Psoas muscle (tissue), 7 donors: ENCODE measurements at regions not wholly inside any gene's neighbourhood (a gene's known extent, or its start where the extent isn't known, plus 50 kb on each side); places are given as distances from the start of the nearest gene placed in this dataset.
A peak's percentile ranks its signal among the peaks of the same experiment; 100 is the strongest.

ENCODE experiments used
- ATAC-seq, 4 donors: fragments of 200-7000 bp; cut with Tn5 transposase; one replicate each; pipeline ENCODE4 v1.9.1; 2020; ENCODE audit warnings: moderate library complexity in 3 of 4, mild to moderate bottlenecking in 2 of 4
- DNase-seq, 2 donors: peaks; one replicate each; pipeline ENCODE4 v3.0.0-alpha.2; 2020
- H3K27ac ChIP-seq: fragments of 200-600 bp; one replicate; pipeline ENCODE4 v1.8.0; 2022
- H3K27me3 ChIP-seq, 3 donors: fragments of 200-600 bp in 1 of 3; one replicate each; pipeline versions ENCODE4 v1.6.1 to v1.8.0; 2013 to 2022; ENCODE audit warnings: low read length in 2 of 3, mild to moderate bottlenecking in 2 of 3, moderate library complexity in 1 of 3; ENCODE audit not compliant: insufficient read depth in 3 of 3
- H3K36me3 ChIP-seq, 2 donors: fragments of 200-600 bp in 1 of 2; one replicate each; pipeline versions ENCODE4 v1.6.1 to v1.8.0; 2013 to 2022; ENCODE audit warnings: low read depth in 1 of 2, mild to moderate bottlenecking in 1 of 2, moderate library complexity in 1 of 2; ENCODE audit not compliant: insufficient read depth in 1 of 2
- H3K4me1 ChIP-seq: fragments of 200-600 bp; one replicate; pipeline ENCODE4 v1.8.0; 2022
- H3K4me3 ChIP-seq: fragments of 200-600 bp; one replicate; pipeline ENCODE4 v1.8.0; 2022; ENCODE audit warnings: mild to moderate bottlenecking
- H3K9me3 ChIP-seq: fragments of 200-600 bp; one replicate; pipeline ENCODE4 v1.8.0; 2022
- WGBS, 3 donors: extraction: QIAGEN DNeasy Blood & Tissue Kit; methylation state at CpG; one replicate each; pipeline versions ENCODE4 v1.1.6 to v1.1.7; 2013; 5-methylcytosine and 5-hydroxymethylcytosine counted together
- intact Hi-C, 2 donors: fragments of 100-400 bp; cut with DNase I; formaldehyde crosslinking; loops; one replicate each; pipeline versions ENCODE4 v1.11.0 to v1.14.2; 2022
- TF ChIP-seq, protein P1 (sequence below): fragments of 200-600 bp; IDR thresholded peaks from one replicate; pipeline ENCODE4 v1.8.0; 2022; ENCODE audit warnings: antibody characterized with exemption
- donor health status: healthy with polysubstance abuse.
- donor health status: DM: no; HTN: no; CAD: no; lungs with moderate emphysema.
- donor health status: Bipolar disorder and iron deficiency.
- donor health status: healthy.
- donor health status: DM: yes; HTN: yes; CAD: no.
- donor health status: DM: no; HTN: no; CAD: no.
- donor health status: DM: yes; HTN: yes; CAD: no.

GRCh38 chr2:207352978-207353671, 176.6 kb upstream of the CREB1 start:
- peak in 1 of 4 donors; percentile 39 for ATAC-seq
- intact Hi-C loops, result no loop called here
- no peak overlapping the region for H3K4me3 ChIP-seq
- H3K9me3 ChIP-seq, result no peaks in the 10 kb centered on the region
- no peaks in the 10 kb centered on the region for H3K27me3 ChIP-seq
- TF ChIP-seq, protein P1, sequence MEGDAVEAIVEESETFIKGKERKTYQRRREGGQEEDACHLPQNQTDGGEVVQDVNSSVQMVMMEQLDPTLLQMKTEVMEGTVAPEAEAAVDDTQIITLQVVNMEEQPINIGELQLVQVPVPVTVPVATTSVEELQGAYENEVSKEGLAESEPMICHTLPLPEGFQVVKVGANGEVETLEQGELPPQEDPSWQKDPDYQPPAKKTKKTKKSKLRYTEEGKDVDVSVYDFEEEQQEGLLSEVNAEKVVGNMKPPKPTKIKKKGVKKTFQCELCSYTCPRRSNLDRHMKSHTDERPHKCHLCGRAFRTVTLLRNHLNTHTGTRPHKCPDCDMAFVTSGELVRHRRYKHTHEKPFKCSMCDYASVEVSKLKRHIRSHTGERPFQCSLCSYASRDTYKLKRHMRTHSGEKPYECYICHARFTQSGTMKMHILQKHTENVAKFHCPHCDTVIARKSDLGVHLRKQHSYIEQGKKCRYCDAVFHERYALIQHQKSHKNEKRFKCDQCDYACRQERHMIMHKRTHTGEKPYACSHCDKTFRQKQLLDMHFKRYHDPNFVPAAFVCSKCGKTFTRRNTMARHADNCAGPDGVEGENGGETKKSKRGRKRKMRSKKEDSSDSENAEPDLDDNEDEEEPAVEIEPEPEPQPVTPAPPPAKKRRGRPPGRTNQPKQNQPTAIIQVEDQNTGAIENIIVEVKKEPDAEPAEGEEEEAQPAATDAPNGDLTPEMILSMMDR, result no peak
- H3K36me3 ChIP-seq, result no peaks in the 10 kb centered on the region
- 60 to 69% (median 66%) methylated on average over 9 of the region's 9 CpGs for WGBS, 3 donors
- no peak for DNase-seq
- H3K4me1 ChIP-seq, result no peaks in the 10 kb centered on the region
- H3K27ac ChIP-seq, result no peak overlapping the region

- WGBS, 3 donors, result 50 to 70% (median 66%) methylated on average over 1 of the region's 1 CpG
- Histone ChIP-seq H3K4me1 (no peaks in the 10 kb centered on the region), H3K4me3 (no peak overlapping the region), H3K27me3 (no peaks in the 10 kb centered on the region), H3K36me3 (no peaks in the 10 kb centered on the region), H3K9me3 (no peaks in the 10 kb centered on the region), H3K27ac (no peak overlapping the region)
- TF ChIP-seq, protein P1, result no peak
- ATAC-seq, result no peak
- DNase-seq, result no peak
- intact Hi-C loops, result no loop called here
Measured at GRCh38 chr2:207353836-207354235, 175.9 kb upstream of the CREB1 start.

GRCh38 chr2:207354462-207354861, 175.3 kb upstream of the CREB1 start:
- Histone ChIP-seq H3K27me3 (no peaks in the 10 kb centered on the region), H3K9me3 (no peaks in the 10 kb centered on the region), H3K36me3 (no peaks in the 10 kb centered on the region), H3K27ac (no peak overlapping the region), H3K4me1 (no peaks in the 10 kb centered on the region), H3K4me3 (no peak overlapping the region)
- WGBS, 3 donors, result 83 to 93% (median 91%) methylated on average over 1 of the region's 1 CpG
- intact Hi-C loops, result no loop called here
- ATAC-seq, result no peak
- no peak for DNase-seq
- TF ChIP-seq, protein P1, result no peak

DNA sequence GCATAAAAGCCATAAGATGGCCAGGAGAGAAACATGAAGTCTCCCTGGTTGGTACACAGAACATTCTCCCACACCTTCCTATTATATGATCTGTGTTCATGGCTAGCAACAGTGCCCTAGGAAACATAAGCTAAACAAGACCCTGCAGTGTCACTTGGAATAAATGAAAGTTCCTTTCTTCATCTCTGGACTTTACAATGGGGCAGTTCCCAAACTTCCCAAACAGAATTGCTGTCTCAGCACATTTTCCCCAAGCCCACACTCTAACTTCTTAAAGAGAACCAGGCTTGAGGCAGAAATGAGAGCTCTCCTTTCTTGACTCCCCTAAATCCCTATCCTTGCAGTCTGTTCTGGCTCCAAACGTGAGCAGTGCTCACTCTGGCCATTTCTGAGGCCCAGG, 173.2 kb upstream of the CREB1 start:
- no peaks in the 10 kb centered on the region for H3K4me1 ChIP-seq
- DNase-seq (no peak), ATAC-seq (no peak)
- intact Hi-C loops, result no loop called here
- WGBS, 3 donors, result 29 to 35% (median 35%) methylated on average over 1 of the region's 1 CpG
- no peaks in the 10 kb centered on the region for H3K27me3 ChIP-seq
- no peaks in the 10 kb centered on the region for H3K36me3 ChIP-seq
- TF ChIP-seq, protein P1, result no peak
- H3K9me3 ChIP-seq, result no peaks in the 10 kb centered on the region
- H3K27ac ChIP-seq, result no peak overlapping the region
- no peak overlapping the region for H3K4me3 ChIP-seq

- 64 to 72% (median 70%) methylated on average over 2 of the region's 2 CpGs for WGBS, 3 donors
- H3K27ac ChIP-seq, result no peak overlapping the region
- DNase-seq (no peak), ATAC-seq (no peak)
- H3K27me3 ChIP-seq, result no peaks in the 10 kb centered on the region
- intact Hi-C loops, result no loop called here
- H3K9me3 ChIP-seq, result no peaks in the 10 kb centered on the region
- H3K4me1 ChIP-seq, result no peaks in the 10 kb centered on the region
- TF ChIP-seq, protein P1, result no peak
- H3K36me3 ChIP-seq, result no peaks in the 10 kb centered on the region
- H3K4me3 ChIP-seq, result no peak overlapping the region
Measured at GRCh38 chr2:207357216-207357615, 172.5 kb upstream of the CREB1 start.
